ENCODE measurements at regions not wholly inside any gene's neighbourhood (a gene's known extent, or its start where the extent isn't known, plus 50 kb on each side); places are given as distances from the start of the nearest gene placed in this dataset.

- DNase-seq (no peak), ATAC-seq (no peak)
- intact Hi-C loops (cut with DNase I), result no loop called here
Measured at GRCh38 chr5:4542145-4542778, 597.9 kb upstream of the ADAMTS16 start.

DNA sequence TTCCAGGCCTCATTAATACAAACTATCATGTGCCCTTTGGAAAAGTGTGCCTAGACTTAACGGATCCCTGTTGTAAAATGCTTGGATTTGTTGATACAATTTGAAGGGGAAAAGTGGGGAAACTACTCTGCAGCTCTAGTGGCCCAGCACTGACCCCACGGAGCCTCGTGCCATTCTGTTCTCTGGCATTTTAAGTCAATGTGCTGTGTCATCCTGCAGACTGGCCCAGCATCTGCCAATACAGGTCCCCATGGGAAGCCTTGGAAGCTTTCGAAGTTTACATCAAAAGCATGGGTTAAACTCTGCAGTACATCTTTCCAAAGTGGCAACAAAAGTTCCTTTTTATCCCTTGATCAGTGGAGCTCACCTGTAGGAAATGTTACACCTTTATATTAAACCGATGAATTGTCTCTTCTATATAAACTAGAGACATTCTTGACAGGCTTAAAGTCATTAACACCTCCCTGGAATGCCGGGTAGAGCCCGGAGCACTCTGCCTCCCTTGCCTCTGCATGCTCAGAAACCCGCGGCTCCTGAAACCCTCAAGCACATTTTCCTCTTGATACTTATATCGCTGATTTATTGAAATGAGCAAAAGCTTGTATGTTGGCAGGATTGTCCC lies 596.0 kb upstream of the ADAMTS16 start:
- ATAC-seq (no peak), DNase-seq (no peak)
- intact Hi-C loops (cut with DNase I), result no loop called here

GRCh38 chr5:4547547-4547946 lies 592.6 kb upstream of the ADAMTS16 start:
- no peak for DNase-seq
- no peak for ATAC-seq
- intact Hi-C loops (cut with DNase I), result no loop called here

GRCh38 chr5:4548341-4548740 lies 591.8 kb upstream of the ADAMTS16 start:
- intact Hi-C loops (cut with DNase I), result no loop called here
- no peak for DNase-seq
- ATAC-seq, result no peak

GRCh38 chr5:4549351-4549750 lies 590.8 kb upstream of the ADAMTS16 start:
- no peak for DNase-seq
- ATAC-seq, result no peak

GRCh38 chr5:4551034-4551433 lies 589.1 kb upstream of the ADAMTS16 start:
- no peak for ATAC-seq
- DNase-seq, result no peak
- intact Hi-C loops (cut with DNase I), result no loop called here

More at GRCh38 chr5:4549351-4549750, 590.8 kb upstream of the ADAMTS16 start:
- intact Hi-C loops (cut with DNase I), result no loop called here

DNA sequence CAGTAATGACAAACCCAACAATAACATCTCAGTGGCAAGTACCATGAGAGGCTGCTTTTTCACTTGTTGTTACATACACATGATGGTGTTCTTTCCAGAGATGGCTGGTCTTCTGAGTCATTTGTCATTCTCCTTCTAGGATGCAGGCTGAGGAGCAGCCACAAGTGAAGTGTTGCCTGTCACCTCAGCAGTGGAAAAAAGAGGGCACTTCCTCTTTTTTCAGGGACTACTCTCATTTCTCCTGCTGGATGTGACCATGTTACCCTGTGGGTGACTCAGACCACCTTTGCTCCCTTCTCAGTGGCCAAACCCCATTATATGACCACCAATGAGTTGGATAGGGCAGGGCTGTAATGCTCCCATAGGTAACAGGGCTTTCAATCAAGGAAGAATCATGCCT lies 587.0 kb upstream of the ADAMTS16 start:
- DNase-seq (no peak), ATAC-seq (no peak)
- intact Hi-C loops (cut with DNase I), result no loop called here

GRCh38 chr5:4553978-4554377 lies 586.2 kb upstream of the ADAMTS16 start:
- intact Hi-C loops (cut with DNase I), result no loop called here
- DNase-seq, result no peak
- ATAC-seq, result no peak

- intact Hi-C loops (cut with DNase I), result no loop called here
- DNase-seq, result no peak
- no peak for ATAC-seq
Measured at GRCh38 chr5:4555725-4556285, 584.3 kb upstream of the ADAMTS16 start.

- DNase-seq (no peak), ATAC-seq (no peak)
- intact Hi-C loops (cut with DNase I), result no loop called here
Measured at GRCh38 chr5:4561403-4561802, 578.7 kb upstream of the ADAMTS16 start.

GRCh38 chr5:4563400-4563799 lies 576.7 kb upstream of the ADAMTS16 start:
- DNase-seq (no peak), ATAC-seq (no peak)
- intact Hi-C loops (cut with DNase I), result no loop called here

- ATAC-seq (no peak), DNase-seq (no peak)
- intact Hi-C loops (cut with DNase I), result no loop called here
Measured at GRCh38 chr5:4570047-4570995, 569.8 kb upstream of the ADAMTS16 start.

- ATAC-seq (no peak), DNase-seq (no peak)
- intact Hi-C loops (cut with DNase I), result no loop called here
Measured at GRCh38 chr5:4571248-4571948, 568.7 kb upstream of the ADAMTS16 start.

DNA sequence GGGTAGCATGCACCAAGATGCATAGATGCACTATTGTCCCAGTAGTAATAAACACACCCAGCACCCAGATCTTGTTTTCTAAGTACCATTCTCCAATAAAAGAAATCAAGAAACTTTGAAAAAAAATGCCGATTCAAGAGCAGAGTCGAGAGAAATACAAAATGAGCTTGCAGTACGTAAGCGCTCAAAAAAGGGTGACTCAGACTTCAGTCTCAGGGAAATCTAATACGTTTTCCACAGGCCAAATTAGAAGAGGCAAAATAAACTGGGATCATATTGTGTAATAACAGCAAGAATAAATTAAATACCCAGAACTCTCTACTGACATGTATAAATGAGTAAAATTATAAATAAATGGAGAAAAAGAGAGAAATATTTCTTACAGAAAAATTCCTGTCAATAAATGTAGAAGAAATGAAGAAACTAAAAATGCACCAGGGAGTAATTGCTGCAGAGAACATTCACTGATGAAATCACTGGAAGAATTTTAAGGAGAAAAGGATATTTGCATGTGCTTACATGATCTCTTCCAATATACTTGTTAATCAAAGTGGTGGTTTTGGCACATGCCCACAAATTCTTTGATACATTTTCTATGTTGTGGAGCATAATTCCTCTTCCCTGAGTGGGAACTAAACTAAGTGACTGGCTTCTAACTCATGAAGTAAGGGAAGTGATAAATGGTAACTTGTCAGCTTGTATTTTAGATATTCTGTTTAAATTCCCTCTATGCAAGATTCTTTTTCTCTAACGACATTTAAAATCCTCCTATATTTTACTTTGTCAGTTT lies 567.6 kb upstream of the ADAMTS16 start:
- intact Hi-C loops (cut with DNase I), result no loop called here
- ATAC-seq (no peak), DNase-seq (no peak)

GRCh38 chr5:4575608-4576007 lies 564.5 kb upstream of the ADAMTS16 start:
- no peak for ATAC-seq
- no peak for DNase-seq
- intact Hi-C loops (cut with DNase I), result no loop called here

DNA sequence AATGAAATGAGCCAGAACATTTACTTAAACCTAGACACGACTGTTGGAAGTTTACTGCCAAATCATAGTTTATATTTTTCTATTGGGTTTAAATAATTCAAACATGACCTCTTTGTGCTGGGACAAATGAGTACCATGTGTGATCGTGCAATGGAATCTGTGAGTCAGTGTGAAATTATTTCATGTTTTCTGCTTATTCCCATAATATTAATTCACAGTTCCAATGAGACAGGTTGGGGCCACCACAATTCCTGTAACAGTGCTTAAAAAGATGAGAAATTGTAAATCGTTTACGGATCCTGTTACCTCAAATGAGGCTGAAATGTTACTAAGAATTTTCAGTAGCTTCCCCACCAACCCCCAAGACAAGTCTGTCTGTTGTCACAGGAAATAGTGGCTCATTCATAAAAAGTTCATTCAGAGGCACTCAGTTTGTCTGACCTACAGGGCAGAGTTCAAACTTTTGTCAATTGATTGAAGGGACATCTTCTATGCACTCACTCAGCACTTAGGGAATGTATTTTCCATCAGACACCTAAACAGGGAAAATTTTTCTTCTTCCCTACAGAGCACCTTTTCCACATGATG lies 563.9 kb upstream of the ADAMTS16 start:
- DNase-seq (no peak), ATAC-seq (no peak)
- intact Hi-C loops (cut with DNase I), result no loop called here

DNA sequence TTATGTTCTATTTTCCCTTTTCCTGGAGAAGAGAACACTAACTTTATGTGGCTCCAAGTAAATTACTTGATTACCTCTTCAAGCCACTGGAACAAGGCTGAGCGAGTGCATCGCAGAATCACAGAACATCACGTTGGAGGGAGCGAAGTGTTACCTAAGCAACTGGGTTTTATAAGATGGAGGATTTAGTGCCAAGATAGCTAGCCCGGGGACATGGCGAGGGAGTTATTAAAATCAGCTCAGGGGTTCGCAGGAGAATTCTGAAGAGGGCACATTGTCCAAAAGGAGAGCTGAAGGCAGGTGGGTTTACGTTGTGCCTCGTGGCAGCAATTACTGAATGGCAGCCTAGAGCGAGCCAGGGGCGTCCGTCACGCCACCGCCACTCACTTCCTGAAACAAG lies 563.2 kb upstream of the ADAMTS16 start:
- DNase-seq, result no peak
- no peak for ATAC-seq
- intact Hi-C loops (cut with DNase I), result no loop called here

- intact Hi-C loops (cut with DNase I), result no loop called here
- ATAC-seq, result no peak
- DNase-seq, result no peak
Measured at GRCh38 chr5:4579679-4580078, 560.5 kb upstream of the ADAMTS16 start.
